ENCODE measurements at regions not wholly inside any gene's neighbourhood (a gene's known extent, or its start where the extent isn't known, plus 50 kb on each side); places are given as distances from the start of the nearest gene placed in this dataset.

DNA sequence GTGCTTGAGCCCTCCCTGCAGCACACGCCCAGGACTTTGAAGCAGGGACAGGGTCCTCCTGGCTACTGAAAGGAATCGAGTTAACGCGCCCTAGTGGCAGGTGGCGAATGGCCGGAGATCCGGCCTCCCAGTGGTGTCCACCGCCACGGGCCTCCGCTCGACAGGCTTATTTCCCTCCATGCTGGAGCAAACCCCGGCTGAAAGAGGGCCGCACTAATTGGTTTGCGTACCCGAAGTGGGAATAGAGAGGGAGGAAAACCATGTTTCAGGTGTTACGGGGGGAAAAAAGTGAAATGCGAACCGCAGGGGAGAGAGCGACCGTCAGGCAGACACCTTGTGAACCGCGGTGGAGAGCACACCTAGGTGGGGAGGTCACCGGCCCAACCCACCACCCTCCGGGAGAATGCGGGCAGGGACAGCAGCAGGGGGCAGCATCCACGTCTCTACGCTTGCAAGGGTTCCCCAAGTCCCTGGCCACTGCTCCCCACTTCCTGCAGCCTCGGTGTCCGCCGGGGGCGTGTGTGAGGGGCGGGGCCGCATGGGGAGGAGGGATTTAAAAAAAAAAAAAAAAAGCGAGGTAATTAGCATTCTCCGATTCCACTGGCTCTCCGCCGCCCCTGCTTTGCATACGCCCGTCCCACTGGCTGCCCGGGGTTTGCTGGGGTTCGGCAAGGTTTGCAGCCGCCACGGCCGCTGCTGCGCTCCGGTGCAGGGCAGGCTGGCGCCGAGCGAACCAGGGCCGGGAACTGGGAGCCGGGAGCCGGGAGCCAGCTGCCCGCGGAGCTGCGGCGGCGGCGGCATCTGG is 224.6 kb upstream of the CRY1 start:
- Histone ChIP-seq H3K4me1 (ENCODE audit: insufficient read depth, low read length, poor library complexity, severe bottlenecking) (peaks cover 14% of the 10 kb centered on the region), H3K9me3 (ENCODE audit: low read depth, low read length, poor library complexity, severe bottlenecking) (no peaks in the 10 kb centered on the region), H3K4me3 (ENCODE audit: low read depth, low read length, poor library complexity, severe bottlenecking) (peak overlapping the region; percentile 61), H3K27me3 (replicated peaks; ENCODE audit: insufficient read depth, low read depth, low read length, poor library complexity) (peaks cover 44% of the 10 kb centered on the region), H3K36me3 (ENCODE audit: insufficient read depth, low read length, poor library complexity, severe bottlenecking) (no peaks in the 10 kb centered on the region), H3K27ac (ENCODE audit: low read depth, low read length, poor library complexity, severe bottlenecking) (no peak overlapping the region)
- DNase-seq (ENCODE audit: low spot score): peak; percentile 95
- no TSS peak for BruUV-seq (replicated peaks)
- TF ChIP-seq EZH2 (IDR thresholded peaks at IDR 0.05; ENCODE audit: borderline replicate concordance, low read depth, low read length, poor library complexity, severe bottlenecking) (no peak), CTCF (conservative IDR thresholded peaks at IDR 0.05; ENCODE audit: low read depth, low read length) (0 out of 2 replicates have a peak, but pooled peaks have one; percentile 11)
- CTCF ChIA-PET: interaction anchor here (0.6 to 1.0 kb wide), 2 partner anchors 84 to 231 kb away, joined by 5 to 6 read pairs; no protein-coding TSS in a partner anchor
- intact Hi-C loops (cut with micrococcal nuclease; ENCODE audit: unreplicated experiment): loop anchor here (2.0 to 5.0 kb wide), 5 partner anchors 81 to 289 kb away; no protein-coding TSS in a partner anchor
- POLR2A ChIA-PET (ENCODE audit: low non-redundant PET): interaction anchor here (0.6 to 0.9 kb wide), 2 partner anchors 50 to 440 kb away, joined by 3 read pairs; no protein-coding TSS in a partner anchor

DNA sequence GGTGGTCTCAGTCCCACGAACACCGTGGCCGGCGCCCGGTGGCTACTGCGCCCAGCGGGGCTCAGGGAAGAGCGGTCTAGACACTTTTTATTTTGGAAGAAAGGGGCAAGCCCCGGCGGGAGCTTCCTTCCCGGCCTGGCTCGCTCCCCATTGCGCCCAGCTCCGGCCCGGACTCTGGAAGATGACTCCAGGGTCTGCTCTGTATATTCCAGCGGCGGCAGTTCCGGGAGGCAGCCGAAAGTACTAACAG is 225.1 kb upstream of the CRY1 start:
- no TSS peak for BruUV-seq (replicated peaks)
- no peak for DNase-seq (ENCODE audit: low spot score)
- POLR2A ChIA-PET (ENCODE audit: low non-redundant PET): interaction anchor here (0.6 kb wide), 1 partner anchor 49 kb away, joined by 3 read pairs; no protein-coding TSS in a partner anchor
- CTCF ChIA-PET: interaction anchor here (0.6 to 1.0 kb wide), 2 partner anchors 84 to 230 kb away, joined by 5 to 6 read pairs; no protein-coding TSS in a partner anchor
- intact Hi-C loops (cut with micrococcal nuclease; ENCODE audit: unreplicated experiment): loop anchor here (2.0 to 5.0 kb wide), 5 partner anchors 82 to 289 kb away; no protein-coding TSS in a partner anchor
- TF ChIP-seq EZH2 (IDR thresholded peaks at IDR 0.05; ENCODE audit: borderline replicate concordance, low read depth, low read length, poor library complexity, severe bottlenecking): no peak
- no peak for TF ChIP-seq CTCF (conservative IDR thresholded peaks at IDR 0.05; ENCODE audit: low read depth, low read length)
- H3K9me3 ChIP-seq (ENCODE audit: low read depth, low read length, poor library complexity, severe bottlenecking): no peaks in the 10 kb centered on the region
- H3K27ac ChIP-seq (ENCODE audit: low read depth, low read length, poor library complexity, severe bottlenecking): no peak overlapping the region
- peaks cover 43% of the 10 kb centered on the region for H3K27me3 ChIP-seq (replicated peaks; ENCODE audit: insufficient read depth, low read depth, low read length, poor library complexity)
- H3K4me1 ChIP-seq (ENCODE audit: insufficient read depth, low read length, poor library complexity, severe bottlenecking): peaks cover 14% of the 10 kb centered on the region
- peak overlapping the region; percentile 61 for H3K4me3 ChIP-seq (ENCODE audit: low read depth, low read length, poor library complexity, severe bottlenecking)
- no peaks in the 10 kb centered on the region for H3K36me3 ChIP-seq (ENCODE audit: insufficient read depth, low read length, poor library complexity, severe bottlenecking)

- ChIA-PET POLR2A (ENCODE audit: low non-redundant PET) (interaction anchor here (0.5 kb wide), 1 partner anchor 52 kb away, joined by 6 read pairs; no protein-coding TSS in a partner anchor), CTCF (interaction anchor here (0.9 to 1.0 kb wide), 2 partner anchors 83 to 356 kb away, joined by 3 to 5 read pairs; no protein-coding TSS in a partner anchor)
- peak; percentile 68 for DNase-seq (ENCODE audit: low spot score)
- Histone ChIP-seq H3K27me3 (replicated peaks; ENCODE audit: insufficient read depth, low read depth, low read length, poor library complexity) (peaks cover 40% of the 10 kb centered on the region), H3K27ac (ENCODE audit: low read depth, low read length, poor library complexity, severe bottlenecking) (no peak overlapping the region), H3K4me3 (ENCODE audit: low read depth, low read length, poor library complexity, severe bottlenecking) (peak overlapping the region; percentile 61), H3K4me1 (ENCODE audit: insufficient read depth, low read length, poor library complexity, severe bottlenecking) (peaks cover 14% of the 10 kb centered on the region), H3K9me3 (ENCODE audit: low read depth, low read length, poor library complexity, severe bottlenecking) (no peaks in the 10 kb centered on the region), H3K36me3 (ENCODE audit: insufficient read depth, low read length, poor library complexity, severe bottlenecking) (no peaks in the 10 kb centered on the region)
- BruUV-seq (replicated peaks): no TSS peak
- TF ChIP-seq CTCF (conservative IDR thresholded peaks at IDR 0.05; ENCODE audit: low read depth, low read length) (no peak), EZH2 (IDR thresholded peaks at IDR 0.05; ENCODE audit: borderline replicate concordance, low read depth, low read length, poor library complexity, severe bottlenecking) (no peak)
- intact Hi-C loops (cut with micrococcal nuclease; ENCODE audit: unreplicated experiment): loop anchor here (2.0 to 5.0 kb wide), 5 partner anchors 82 to 288 kb away; no protein-coding TSS in a partner anchor
Measured at GRCh38 chr12:107318806-107319532, 225.6 kb upstream of the CRY1 start.
